HCT116 (cell line): ENCODE measurements at regions not wholly inside any gene's neighbourhood (a gene's known extent, or its start where the extent isn't known, plus 50 kb on each side); places are given as distances from the start of the nearest gene placed in this dataset.

Experiments used
- ATAC-seq: fragments of 200-7000 bp; cut with Tn5 transposase; 2 replicates; pipeline ENCODE4 v1.9.1; 2020; ENCODE audit warnings: mild to moderate bottlenecking, moderate library complexity
- BruUV-seq: library from RNA; stranded (reverse); fragments of 400-500 nt; replicated peaks from 2 replicates; lab custom pipeline; 2021; lab: Mats Ljungman, UMichigan
- CTCF ChIA-PET: fragments of 300-600 bp; sonication (Branson Sonifier 250); formaldehyde crosslinking; loops from one replicate; lab custom pipeline; 2021; ENCODE audit warnings: antibody characterized with exemption; lab: Charles Lee
- POLR2A ChIA-PET: fragments of 300-600, 350-600 bp; sonication (Branson Sonifier 250); formaldehyde crosslinking; loops from one replicate; lab custom pipeline; 2021; ENCODE audit warnings: antibody characterized with exemption; lab: Charles Lee
- RAD21 ChIA-PET, 2 experiments: fragments of 300-600 bp; sonication (Branson Sonifier 250); formaldehyde crosslinking; loops; one replicate each; lab custom pipeline; 2023; ENCODE audit warnings: low total read pairs in 2 of 2; ENCODE audit not compliant: uncharacterized antibody in 2 of 2, unreplicated experiment in 2 of 2, low non-redundant PET in 1 of 2; lab: Charles Lee
- DNase-seq: peaks from one replicate; pipeline ENCODE4 v3.0.0-alpha.2; 2010; ENCODE audit warnings: low read depth, low spot score
- H2AFZ ChIP-seq: fragments of 200-600 bp; shearing (Covaris generic), sonication (generic); 2 replicates; pipeline ENCODE4 v1.6.1; 2017; ENCODE audit warnings: low read depth, mixed run types, mixed read lengths, antibody characterized with exemption, low read length; ENCODE audit not compliant: poor library complexity, severe bottlenecking
- H3K27ac ChIP-seq: 2 replicates; pipeline ENCODE4 v1.5.1; 2012; ENCODE audit warnings: low read depth, low read length
- H3K27me3 ChIP-seq: fragments of 200-600 bp; sonication (generic); 2 replicates; pipeline ENCODE4 v1.6.1; 2016; ENCODE audit warnings: mixed run types, low read length, mixed read lengths; ENCODE audit not compliant: insufficient read depth
- H3K36me3 ChIP-seq, 2 experiments: fragments of 200-500 bp in 1 of 2; fragments of 200-600 bp in 1 of 2; sonication (Bioruptor generic) in 1 of 2; sonication (generic) in 1 of 2; 2 replicates each; pipeline versions ENCODE4 v1.5.1 to v1.6.1; 2014 to 2016; ENCODE audit warnings: low read length in 2 of 2, inconsistent platforms in 1 of 2, mixed read lengths in 1 of 2, mixed run types in 1 of 2; ENCODE audit not compliant: insufficient read depth in 2 of 2, control insufficient read depth in 1 of 2
- H3K4me1 ChIP-seq, 2 experiments: fragments of 200-600 bp in 1 of 2; sonication (generic) in 1 of 2; 2 replicates each; pipeline versions ENCODE4 v1.5.1 to v1.6.1; 2012 to 2017; ENCODE audit warnings: low read length in 2 of 2, inconsistent platforms in 1 of 2, mild to moderate bottlenecking in 1 of 2, mixed read lengths in 1 of 2, mixed run types in 1 of 2, moderate library complexity in 1 of 2; ENCODE audit not compliant: insufficient read depth in 2 of 2, control insufficient read depth in 1 of 2
- H3K4me2 ChIP-seq: fragments of 200-600 bp; sonication (generic); 2 replicates; pipeline ENCODE4 v1.6.1; 2017; ENCODE audit warnings: mixed run types, low read length, mixed read lengths
- H3K4me3 ChIP-seq, 2 experiments: fragments of 200-600 bp in 1 of 2; sonication (generic) in 1 of 2; replicated peaks in 1 of 2; 2 replicates each; pipeline ENCODE4 v1.5.1; 2011 to 2016; ENCODE audit warnings: low read length in 2 of 2, control low read depth in 1 of 2, low read depth in 1 of 2, mild to moderate bottlenecking in 1 of 2, mixed read lengths in 1 of 2, mixed run types in 1 of 2
- H3K79me2 ChIP-seq: fragments of 200-600 bp; sonication (generic); 2 replicates; pipeline ENCODE4 v1.6.1; 2017; ENCODE audit warnings: mild to moderate bottlenecking, mixed run types, low read length, moderate library complexity, mixed read lengths; ENCODE audit not compliant: insufficient read depth
- H3K9ac ChIP-seq: fragments of 200-600 bp; sonication (generic); 2 replicates; pipeline ENCODE4 v1.6.1; 2016; ENCODE audit warnings: low read length, mixed read lengths
- H3K9me2 ChIP-seq: fragments of 200-600 bp; sonication (generic), shearing (Covaris generic); 2 replicates; pipeline ENCODE4 v1.6.1; 2017; ENCODE audit warnings: mixed run types, mild to moderate bottlenecking, moderate library complexity; ENCODE audit not compliant: insufficient read depth
- H3K9me3 ChIP-seq, 2 experiments: fragments of 200-500 bp in 1 of 2; fragments of 200-600 bp in 1 of 2; sonication (Bioruptor generic) in 1 of 2; sonication (generic) in 1 of 2; 2 replicates each; pipeline ENCODE4 v1.6.1; 2014 to 2017; ENCODE audit warnings: low read length in 2 of 2, mixed read lengths in 2 of 2, inconsistent platforms in 1 of 2, low read depth in 1 of 2, mild to moderate bottlenecking in 1 of 2, mixed run types in 1 of 2, moderate library complexity in 1 of 2; ENCODE audit not compliant: control insufficient read depth in 1 of 2, insufficient read depth in 1 of 2
- H4K20me1 ChIP-seq: fragments of 200-600 bp; sonication (generic), shearing (Covaris generic); 2 replicates; pipeline ENCODE4 v1.6.1; 2017; ENCODE audit warnings: mixed run types, mild to moderate bottlenecking, moderate library complexity; ENCODE audit not compliant: insufficient read depth
- CBX3 ChIP-seq: IDR thresholded peaks from 2 replicates; pipeline ENCODE4 v1.6.1; 2012; ENCODE audit warnings: low read depth
- CEBPB ChIP-seq: IDR thresholded peaks from 2 replicates; pipeline ENCODE4 v1.6.1; 2012; ENCODE audit warnings: low read depth
- EGR1 ChIP-seq: IDR thresholded peaks from 2 replicates; pipeline ENCODE4 v1.6.1; 2012; ENCODE audit warnings: low read depth
- ELF1 ChIP-seq: IDR thresholded peaks from 2 replicates; pipeline ENCODE4 v1.6.1; 2012; ENCODE audit warnings: low read depth, borderline replicate concordance
- EZH2phosphoT487 ChIP-seq: fragments of 200-600 bp; IDR thresholded peaks from 2 replicates; pipeline ENCODE4 v1.6.1; 2018; ENCODE audit warnings: antibody characterized with exemption, borderline replicate concordance
- FOSL1 ChIP-seq: IDR thresholded peaks from 2 replicates; pipeline ENCODE4 v1.6.1; 2012; ENCODE audit warnings: low read depth
- POLR2A ChIP-seq: IDR thresholded peaks from 2 replicates; pipeline ENCODE4 v1.7.0; 2011; ENCODE audit warnings: borderline replicate concordance; ENCODE audit not compliant: insufficient read depth, insufficient read length; ENCODE audit errors: extremely low read depth
- RAD21 ChIP-seq: IDR thresholded peaks from 2 replicates; pipeline ENCODE4 v1.6.1; 2012; ENCODE audit warnings: low read depth, mild to moderate bottlenecking
- SIN3A ChIP-seq: IDR thresholded peaks from 2 replicates; pipeline ENCODE4 v1.6.1; 2012; ENCODE audit warnings: low read depth
- SP1 ChIP-seq: IDR thresholded peaks from 2 replicates; pipeline ENCODE4 v1.6.1; 2012; ENCODE audit warnings: low read depth
- SRF ChIP-seq: IDR thresholded peaks from 2 replicates; pipeline ENCODE4 v1.6.1; 2012; ENCODE audit warnings: low read depth
- TCF7L2 ChIP-seq: IDR thresholded peaks from 2 replicates; pipeline ENCODE4 v1.7.0; 2011; ENCODE audit warnings: borderline replicate concordance, inconsistent platforms; ENCODE audit not compliant: insufficient read depth, insufficient read length; ENCODE audit errors: extremely low read depth
- YY1 ChIP-seq: IDR thresholded peaks from 2 replicates; pipeline ENCODE4 v1.6.1; 2011; ENCODE audit warnings: low read length, low read depth, moderate library complexity, mild to moderate bottlenecking; ENCODE audit not compliant: insufficient replicate concordance; ENCODE audit errors: extremely low read depth
- ZFX ChIP-seq: fragments of 450-650 bp; IDR thresholded peaks from 2 replicates; pipeline ENCODE4 v1.6.1; 2017
- ZNF274 ChIP-seq: fragments of 200-500 bp; sonication (Bioruptor generic); IDR thresholded peaks from 2 replicates; pipeline ENCODE4 v1.6.1; 2014; ENCODE audit warnings: mild to moderate bottlenecking, low read depth, low read length, inconsistent platforms
- intact Hi-C: fragments of 100-400 bp; cut with micrococcal nuclease; formaldehyde crosslinking; loops from 2 replicates; pipeline ENCODE4 v1.10.0; 2022
- TF ChIP-seq, protein P1 (sequence below), 3 experiments: fragments of 200-600 bp in 1 of 3; sonication (generic) in 1 of 3; IDR thresholded peaks in 2 of 3; conservative IDR thresholded peaks in 1 of 3; 2 replicates each; pipeline ENCODE4 v1.5.1; 2012 to 2017; ENCODE audit warnings: low read depth in 2 of 3, low read length in 2 of 3, antibody characterized with exemption in 1 of 3, borderline replicate concordance in 1 of 3, control low read depth in 1 of 3, mild to moderate bottlenecking in 1 of 3, mixed read lengths in 1 of 3, mixed run types in 1 of 3, moderate library complexity in 1 of 3; ENCODE audit not compliant: insufficient read depth in 1 of 3
- TF ChIP-seq, protein P2 (sequence below): IDR thresholded peaks from 2 replicates; pipeline ENCODE4 v1.6.1; 2011; ENCODE audit warnings: mild to moderate bottlenecking, low read length, moderate library complexity; ENCODE audit not compliant: insufficient replicate concordance; ENCODE audit errors: extremely low read depth
- TF ChIP-seq, protein P3 (sequence below): IDR thresholded peaks from 2 replicates; pipeline ENCODE4 v1.6.1; 2012
- TF ChIP-seq, protein P4 (sequence below): IDR thresholded peaks from 2 replicates; pipeline ENCODE4 v1.6.1; 2012
- TF ChIP-seq, protein P5 (sequence below): IDR thresholded peaks from 2 replicates; pipeline ENCODE4 v1.6.1; 2012; ENCODE audit warnings: low read depth

DNA sequence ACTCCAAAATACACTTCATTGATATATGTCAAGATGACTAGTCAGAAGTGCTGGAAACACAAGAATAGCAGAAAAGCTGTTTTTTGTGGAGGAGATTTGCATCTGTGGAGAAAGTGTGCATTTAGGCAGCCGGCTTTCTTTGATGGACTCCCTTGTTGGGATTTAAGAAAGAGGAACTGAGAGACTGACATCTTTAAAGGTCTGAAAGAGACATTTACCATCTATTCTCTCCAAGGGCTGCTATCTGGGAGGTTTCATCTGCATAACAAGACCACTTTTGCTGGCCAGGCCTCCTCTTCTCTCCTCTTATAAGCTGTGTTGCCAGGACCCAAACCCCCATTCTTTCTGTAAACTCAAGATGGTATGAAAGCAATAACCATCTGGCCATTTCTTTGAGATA lies 1065.0 kb downstream of the NLGN4X start:
- Histone ChIP-seq H3K4me2 (no peak overlapping the region), H3K4me1 (no peaks in the 10 kb centered on the region), H3K27me3 (no peaks in the 10 kb centered on the region), H3K9me2 (no peaks in the 10 kb centered on the region), H3K79me2 (no peaks in the 10 kb centered on the region), H3K9ac (no peak overlapping the region), H4K20me1 (no peaks in the 10 kb centered on the region), H3K4me3 (no peak overlapping the region), H3K9me3 (0 out of 4 replicates have a peak, but pooled peaks cover 0 to 3% of the 10 kb centered on the region in 2 experiments), H3K27ac (no peak overlapping the region), H2AFZ (no peak overlapping the region), H3K36me3 (no peaks in the 10 kb centered on the region)
- RAD21 ChIA-PET = no interaction called here
- CTCF ChIA-PET = no interaction called here
- TF ChIP-seq EZH2phosphoT487 (no peak), SP1 (no peak), TCF7L2 (no peak), EGR1 (no peak), FOSL1 (no peak), ELF1 (no peak), POLR2A (no peak), CBX3 (no peak), SRF (no peak), CEBPB (no peak), ZNF274 (no peak), YY1 (no peak), ZFX (no peak), SIN3A (no peak), RAD21 (no peak)
- TF ChIP-seq, protein P1, sequence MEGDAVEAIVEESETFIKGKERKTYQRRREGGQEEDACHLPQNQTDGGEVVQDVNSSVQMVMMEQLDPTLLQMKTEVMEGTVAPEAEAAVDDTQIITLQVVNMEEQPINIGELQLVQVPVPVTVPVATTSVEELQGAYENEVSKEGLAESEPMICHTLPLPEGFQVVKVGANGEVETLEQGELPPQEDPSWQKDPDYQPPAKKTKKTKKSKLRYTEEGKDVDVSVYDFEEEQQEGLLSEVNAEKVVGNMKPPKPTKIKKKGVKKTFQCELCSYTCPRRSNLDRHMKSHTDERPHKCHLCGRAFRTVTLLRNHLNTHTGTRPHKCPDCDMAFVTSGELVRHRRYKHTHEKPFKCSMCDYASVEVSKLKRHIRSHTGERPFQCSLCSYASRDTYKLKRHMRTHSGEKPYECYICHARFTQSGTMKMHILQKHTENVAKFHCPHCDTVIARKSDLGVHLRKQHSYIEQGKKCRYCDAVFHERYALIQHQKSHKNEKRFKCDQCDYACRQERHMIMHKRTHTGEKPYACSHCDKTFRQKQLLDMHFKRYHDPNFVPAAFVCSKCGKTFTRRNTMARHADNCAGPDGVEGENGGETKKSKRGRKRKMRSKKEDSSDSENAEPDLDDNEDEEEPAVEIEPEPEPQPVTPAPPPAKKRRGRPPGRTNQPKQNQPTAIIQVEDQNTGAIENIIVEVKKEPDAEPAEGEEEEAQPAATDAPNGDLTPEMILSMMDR (IDR thresholded peaks at IDR 0.05 in 2 of 3, conservative IDR thresholded peaks at IDR 0.05 in 1 of 3; ENCODE audit: borderline replicate concordance in 1 of 3, insufficient read depth in 1 of 3, low read depth in 2 of 3, low read length in 2 of 3) = no peak
- TF ChIP-seq, protein P2, sequence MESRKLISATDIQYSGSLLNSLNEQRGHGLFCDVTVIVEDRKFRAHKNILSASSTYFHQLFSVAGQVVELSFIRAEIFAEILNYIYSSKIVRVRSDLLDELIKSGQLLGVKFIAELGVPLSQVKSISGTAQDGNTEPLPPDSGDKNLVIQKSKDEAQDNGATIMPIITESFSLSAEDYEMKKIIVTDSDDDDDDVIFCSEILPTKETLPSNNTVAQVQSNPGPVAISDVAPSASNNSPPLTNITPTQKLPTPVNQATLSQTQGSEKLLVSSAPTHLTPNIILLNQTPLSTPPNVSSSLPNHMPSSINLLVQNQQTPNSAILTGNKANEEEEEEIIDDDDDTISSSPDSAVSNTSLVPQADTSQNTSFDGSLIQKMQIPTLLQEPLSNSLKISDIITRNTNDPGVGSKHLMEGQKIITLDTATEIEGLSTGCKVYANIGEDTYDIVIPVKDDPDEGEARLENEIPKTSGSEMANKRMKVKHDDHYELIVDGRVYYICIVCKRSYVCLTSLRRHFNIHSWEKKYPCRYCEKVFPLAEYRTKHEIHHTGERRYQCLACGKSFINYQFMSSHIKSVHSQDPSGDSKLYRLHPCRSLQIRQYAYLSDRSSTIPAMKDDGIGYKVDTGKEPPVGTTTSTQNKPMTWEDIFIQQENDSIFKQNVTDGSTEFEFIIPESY = no peak
- TF ChIP-seq, protein P3, sequence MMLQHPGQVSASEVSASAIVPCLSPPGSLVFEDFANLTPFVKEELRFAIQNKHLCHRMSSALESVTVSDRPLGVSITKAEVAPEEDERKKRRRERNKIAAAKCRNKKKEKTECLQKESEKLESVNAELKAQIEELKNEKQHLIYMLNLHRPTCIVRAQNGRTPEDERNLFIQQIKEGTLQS = no peak
- TF ChIP-seq, protein P4, sequence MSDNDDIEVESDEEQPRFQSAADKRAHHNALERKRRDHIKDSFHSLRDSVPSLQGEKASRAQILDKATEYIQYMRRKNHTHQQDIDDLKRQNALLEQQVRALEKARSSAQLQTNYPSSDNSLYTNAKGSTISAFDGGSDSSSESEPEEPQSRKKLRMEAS = no peak
- TF ChIP-seq, protein P5, sequence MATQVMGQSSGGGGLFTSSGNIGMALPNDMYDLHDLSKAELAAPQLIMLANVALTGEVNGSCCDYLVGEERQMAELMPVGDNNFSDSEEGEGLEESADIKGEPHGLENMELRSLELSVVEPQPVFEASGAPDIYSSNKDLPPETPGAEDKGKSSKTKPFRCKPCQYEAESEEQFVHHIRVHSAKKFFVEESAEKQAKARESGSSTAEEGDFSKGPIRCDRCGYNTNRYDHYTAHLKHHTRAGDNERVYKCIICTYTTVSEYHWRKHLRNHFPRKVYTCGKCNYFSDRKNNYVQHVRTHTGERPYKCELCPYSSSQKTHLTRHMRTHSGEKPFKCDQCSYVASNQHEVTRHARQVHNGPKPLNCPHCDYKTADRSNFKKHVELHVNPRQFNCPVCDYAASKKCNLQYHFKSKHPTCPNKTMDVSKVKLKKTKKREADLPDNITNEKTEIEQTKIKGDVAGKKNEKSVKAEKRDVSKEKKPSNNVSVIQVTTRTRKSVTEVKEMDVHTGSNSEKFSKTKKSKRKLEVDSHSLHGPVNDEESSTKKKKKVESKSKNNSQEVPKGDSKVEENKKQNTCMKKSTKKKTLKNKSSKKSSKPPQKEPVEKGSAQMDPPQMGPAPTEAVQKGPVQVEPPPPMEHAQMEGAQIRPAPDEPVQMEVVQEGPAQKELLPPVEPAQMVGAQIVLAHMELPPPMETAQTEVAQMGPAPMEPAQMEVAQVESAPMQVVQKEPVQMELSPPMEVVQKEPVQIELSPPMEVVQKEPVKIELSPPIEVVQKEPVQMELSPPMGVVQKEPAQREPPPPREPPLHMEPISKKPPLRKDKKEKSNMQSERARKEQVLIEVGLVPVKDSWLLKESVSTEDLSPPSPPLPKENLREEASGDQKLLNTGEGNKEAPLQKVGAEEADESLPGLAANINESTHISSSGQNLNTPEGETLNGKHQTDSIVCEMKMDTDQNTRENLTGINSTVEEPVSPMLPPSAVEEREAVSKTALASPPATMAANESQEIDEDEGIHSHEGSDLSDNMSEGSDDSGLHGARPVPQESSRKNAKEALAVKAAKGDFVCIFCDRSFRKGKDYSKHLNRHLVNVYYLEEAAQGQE = no peak
- POLR2A ChIA-PET = no interaction called here
- intact Hi-C loops = no loop called here
- ATAC-seq (no peak), DNase-seq (no peak)
- no TSS peak for BruUV-seq
